GM12864 (cell line): ENCODE measurements at regions not wholly inside any gene's neighbourhood (a gene's known extent, or its start where the extent isn't known, plus 50 kb on each side); places are given as distances from the start of the nearest gene placed in this dataset.

ENCODE experiments used
- DNase-seq: peaks from one replicate; pipeline ENCODE4 v3.0.0-alpha.2; 2011; ENCODE audit warnings: low read depth
- H3K4me3 ChIP-seq: 2 replicates; pipeline ENCODE4 v1.5.1; 2011; ENCODE audit warnings: mild to moderate bottlenecking, low read depth, low read length, control low read depth
- TF ChIP-seq, protein P1 (sequence below): IDR thresholded peaks from 2 replicates; pipeline ENCODE4 v1.5.1; 2011; ENCODE audit warnings: low read depth, mild to moderate bottlenecking, moderate library complexity, low read length, control low read depth, inconsistent platforms; ENCODE audit errors: missing control alignments

DNA sequence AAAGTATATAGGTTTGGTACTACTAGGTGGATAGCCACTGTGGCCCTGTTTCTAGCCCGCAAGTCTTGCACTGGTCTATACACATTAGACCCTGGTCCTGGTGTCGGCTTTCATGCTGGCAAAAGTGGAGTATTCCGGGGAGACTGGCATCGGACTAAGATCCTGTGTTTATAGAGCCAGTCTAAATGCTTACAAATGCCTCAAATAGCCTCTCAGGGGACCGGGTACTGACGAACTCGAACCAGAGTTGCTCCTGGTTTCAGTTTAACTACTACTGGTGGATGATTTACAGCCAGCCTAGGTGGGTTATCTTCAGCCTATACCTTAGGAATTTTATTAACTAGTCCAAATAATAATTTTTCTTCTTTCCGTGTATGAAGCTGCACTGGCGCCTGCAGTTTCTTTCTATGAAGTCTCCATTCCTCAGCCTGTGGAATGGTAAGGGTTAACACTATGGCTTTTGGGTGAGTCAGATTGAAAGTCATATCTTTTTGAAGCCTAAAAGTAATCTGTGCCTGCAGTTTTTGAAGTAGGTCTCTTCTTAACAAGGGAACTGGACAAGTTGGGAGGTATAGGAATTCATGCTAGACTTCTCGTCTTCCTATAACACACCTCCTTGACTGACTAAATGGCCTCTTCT lies 51.3 kb downstream of the OR10H4 start:
- H3K4me3 ChIP-seq, result no peak overlapping the region
- DNase-seq, result no peak
- TF ChIP-seq, protein P1, sequence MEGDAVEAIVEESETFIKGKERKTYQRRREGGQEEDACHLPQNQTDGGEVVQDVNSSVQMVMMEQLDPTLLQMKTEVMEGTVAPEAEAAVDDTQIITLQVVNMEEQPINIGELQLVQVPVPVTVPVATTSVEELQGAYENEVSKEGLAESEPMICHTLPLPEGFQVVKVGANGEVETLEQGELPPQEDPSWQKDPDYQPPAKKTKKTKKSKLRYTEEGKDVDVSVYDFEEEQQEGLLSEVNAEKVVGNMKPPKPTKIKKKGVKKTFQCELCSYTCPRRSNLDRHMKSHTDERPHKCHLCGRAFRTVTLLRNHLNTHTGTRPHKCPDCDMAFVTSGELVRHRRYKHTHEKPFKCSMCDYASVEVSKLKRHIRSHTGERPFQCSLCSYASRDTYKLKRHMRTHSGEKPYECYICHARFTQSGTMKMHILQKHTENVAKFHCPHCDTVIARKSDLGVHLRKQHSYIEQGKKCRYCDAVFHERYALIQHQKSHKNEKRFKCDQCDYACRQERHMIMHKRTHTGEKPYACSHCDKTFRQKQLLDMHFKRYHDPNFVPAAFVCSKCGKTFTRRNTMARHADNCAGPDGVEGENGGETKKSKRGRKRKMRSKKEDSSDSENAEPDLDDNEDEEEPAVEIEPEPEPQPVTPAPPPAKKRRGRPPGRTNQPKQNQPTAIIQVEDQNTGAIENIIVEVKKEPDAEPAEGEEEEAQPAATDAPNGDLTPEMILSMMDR, result no peak

DNA sequence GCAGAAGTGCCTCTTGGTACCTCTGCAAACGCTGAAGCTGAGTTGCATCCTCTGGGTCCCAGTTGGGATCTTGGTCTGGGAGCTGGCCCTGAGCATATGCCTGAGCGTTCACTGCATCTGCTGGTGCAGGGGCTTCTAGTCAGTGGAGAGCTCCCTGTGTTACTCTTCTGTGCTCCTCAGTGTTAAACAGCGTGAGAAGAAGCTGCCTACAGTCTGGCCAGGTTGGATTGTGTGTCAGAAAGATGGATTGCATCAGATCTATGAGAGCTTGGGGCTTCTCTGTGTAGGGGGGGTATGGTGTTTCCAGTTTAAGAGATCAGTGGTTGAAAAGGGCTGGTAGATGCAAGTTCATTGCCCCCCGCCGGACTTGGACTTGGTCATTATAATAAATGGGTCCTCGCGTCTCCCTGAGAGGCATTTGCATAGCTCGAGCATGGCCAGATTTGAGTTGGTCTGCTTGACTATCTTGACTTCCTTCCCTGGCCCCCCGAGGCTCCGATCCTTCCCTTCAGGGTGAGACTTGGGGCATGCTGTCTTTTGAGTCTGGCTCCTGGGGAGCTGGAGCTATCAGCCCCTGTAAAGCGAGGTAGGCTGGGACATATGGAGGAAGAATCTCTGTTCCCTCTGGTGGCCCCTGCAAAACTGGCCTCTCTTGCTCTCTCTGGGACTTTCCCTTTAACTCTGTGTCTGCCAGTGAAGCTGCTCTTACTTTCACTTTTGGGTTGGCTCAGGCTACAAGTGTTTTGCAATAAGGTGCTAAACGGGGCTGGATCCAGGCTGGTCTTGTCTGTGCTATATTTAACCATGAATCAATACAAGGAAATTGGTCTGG lies 52.9 kb downstream of the OR10H4 start:
- TF ChIP-seq, protein P1, result no peak
- DNase-seq, result peak; percentile 64

DNA sequence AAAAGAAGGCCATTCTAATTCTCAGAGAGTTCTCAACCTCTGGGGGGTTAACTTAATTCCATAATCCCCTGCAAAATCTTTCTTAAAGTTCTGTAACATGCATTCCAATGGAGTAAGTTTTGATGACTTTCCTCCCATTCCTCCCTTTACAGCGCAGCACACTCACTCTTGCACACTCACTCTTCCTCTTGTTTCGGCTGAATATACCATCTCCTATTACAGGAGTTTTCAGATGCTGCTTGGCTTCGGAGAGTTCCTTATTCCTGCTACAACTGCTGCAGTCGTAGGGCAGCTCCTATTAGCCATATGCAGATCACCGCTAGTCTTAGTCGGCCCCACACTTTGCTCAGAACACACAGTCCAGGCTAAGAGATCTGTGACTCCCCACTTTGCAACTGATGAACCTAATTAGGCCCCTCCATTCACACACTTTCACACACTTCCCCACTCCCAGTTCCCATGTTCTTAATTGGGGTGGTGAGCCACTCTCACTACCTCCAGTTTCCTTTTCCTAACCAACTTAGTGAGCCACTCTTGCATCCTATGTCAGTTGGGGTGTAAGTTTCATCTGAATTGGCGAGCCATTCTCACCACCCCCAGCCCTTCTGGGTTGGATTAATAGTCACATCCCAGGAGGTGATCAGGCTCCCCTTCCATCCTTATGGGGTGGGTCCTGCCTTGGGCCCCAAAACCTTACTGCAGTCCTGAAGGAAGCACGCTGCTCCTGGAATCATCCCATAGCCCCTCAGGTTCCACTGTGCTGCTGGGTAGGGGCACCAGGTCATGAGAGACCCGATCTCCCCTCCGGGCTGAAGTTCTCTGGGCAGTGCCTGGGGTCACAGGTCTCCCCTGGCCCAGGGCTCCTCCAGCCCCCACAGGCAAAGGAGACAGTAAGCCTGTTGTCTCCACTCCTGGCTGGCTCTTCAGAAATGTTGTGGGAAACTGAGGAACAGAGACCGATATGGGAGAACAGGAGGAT lies 53.9 kb downstream of the OR10H4 start:
- no peak overlapping the region; the same call in 1 of the 2 replicates for H3K4me3 ChIP-seq
- TF ChIP-seq, protein P1, result no peak
- no peak for DNase-seq

More for the DNA sequence above, 52.9 kb downstream of the OR10H4 start:
- H3K4me3 ChIP-seq, result peak overlapping the region; percentile 5; the same call in 1 of the 2 replicates

DNA sequence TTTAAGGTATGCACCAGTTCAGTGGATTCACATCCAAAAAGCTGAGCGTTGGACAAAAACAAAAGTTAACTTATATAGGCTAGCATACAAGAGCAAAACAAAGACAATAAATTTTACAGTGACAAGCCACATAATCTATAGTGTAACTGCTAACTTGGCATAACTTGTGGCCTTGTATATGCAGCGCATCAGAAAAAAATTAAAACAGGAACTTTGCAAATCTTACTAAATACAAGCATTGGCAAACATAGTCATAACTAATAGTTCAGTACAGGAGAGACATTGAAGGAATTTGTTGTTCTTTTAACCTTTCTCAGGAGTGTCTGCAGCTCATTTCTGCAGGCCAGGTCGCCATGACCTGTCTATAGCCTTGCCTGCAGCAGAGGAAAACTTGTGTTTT lies 54.6 kb downstream of the OR10H4 start:
- DNase-seq, result no peak
- no peak overlapping the region for H3K4me3 ChIP-seq
- TF ChIP-seq, protein P1, result no peak

DNA sequence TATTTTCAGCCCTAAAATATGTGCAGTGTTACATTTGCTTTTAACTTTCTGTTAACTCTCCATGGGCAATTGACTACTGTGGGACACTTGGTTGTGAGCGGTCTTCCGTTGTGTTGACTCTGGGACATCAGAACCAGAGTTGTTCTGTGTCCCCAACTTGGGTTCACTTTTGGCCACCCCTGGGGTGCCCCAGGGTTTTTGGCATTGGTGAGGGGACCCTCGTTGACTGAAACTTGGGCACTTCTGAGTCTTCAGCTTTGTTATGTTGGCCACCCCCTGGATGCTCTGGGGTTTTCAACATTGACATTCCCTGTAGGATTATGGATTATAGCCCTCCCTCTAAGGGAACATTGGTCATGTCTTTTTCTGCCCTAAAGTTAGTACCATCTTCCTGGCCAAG lies 57.1 kb downstream of the OR10H4 start:
- TF ChIP-seq, protein P1, result no peak
- H3K4me3 ChIP-seq, result no peak overlapping the region
- DNase-seq, result no peak

DNA sequence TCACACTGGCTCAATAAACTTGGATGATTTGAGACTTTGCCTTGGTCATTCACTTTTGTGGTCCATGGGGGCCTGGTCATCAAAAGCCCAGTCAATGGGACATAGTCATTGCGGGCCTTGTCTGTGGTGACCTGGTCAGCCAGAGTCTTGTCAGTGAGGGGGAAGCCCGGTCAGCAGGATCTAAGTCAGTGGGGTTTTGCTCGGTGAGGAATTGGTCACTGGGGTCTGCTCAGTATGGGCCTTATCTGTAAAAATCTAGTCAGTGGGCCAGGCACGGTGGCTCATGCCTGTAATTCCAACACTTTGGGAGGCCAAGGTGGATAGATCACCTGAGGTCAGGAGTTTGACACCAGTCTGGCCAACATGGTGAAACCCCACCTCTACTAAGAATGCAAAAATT lies 63.7 kb upstream of the TPM4 start:
- TF ChIP-seq, protein P1, result no peak
- H3K4me3 ChIP-seq, result no peak overlapping the region
- DNase-seq, result no peak
